ENCODE measurements at regions not wholly inside any gene's neighbourhood (a gene's known extent, or its start where the extent isn't known, plus 50 kb on each side); places are given as distances from the start of the nearest gene placed in this dataset.

- TF ChIP-seq CTCF (conservative IDR thresholded peaks at IDR 0.05; ENCODE audit: low read depth in 2 of 2) (no peak), EZH2phosphoT487 (IDR thresholded peaks at IDR 0.05; ENCODE audit: unreplicated experiment) (no peak), POLR2AphosphoS5 (IDR thresholded peaks at IDR 0.05; ENCODE audit: low read depth) (no peak), REST (IDR thresholded peaks at IDR 0.05; ENCODE audit: unreplicated experiment) (no peak), ZNF114 (CRISPR knock-in tag; IDR thresholded peaks at IDR 0.05) (no peak)
These were observed 183.9 kb upstream of the CSNK1A1L start for GRCh38 chr13:37289212-37289935.

Data from GM23338 (cell line).